RWPE1 (cell line): ENCODE measurements at regions not wholly inside any gene's neighbourhood (a gene's known extent, or its start where the extent isn't known, plus 50 kb on each side); places are given as distances from the start of the nearest gene placed in this dataset.

ENCODE experiments used
- CTCF ChIA-PET: fragments of 350-600 bp; sonication (Branson Sonifier 250); formaldehyde crosslinking; extraction: SDS; loops from one replicate; lab custom pipeline; 2021; lab: Yijun Ruan, JAX
- POLR2A ChIA-PET: fragments of 400-600 bp; formaldehyde crosslinking; extraction: SDS; loops from one replicate; lab custom pipeline; 2020; ENCODE audit warnings: antibody characterized with exemption; ENCODE audit not compliant: low non-redundant PET; lab: Yijun Ruan, JAX
- DNase-seq: peaks from one replicate; pipeline ENCODE4 v3.0.0; 2012; ENCODE audit warnings: low spot score
- H3K27ac ChIP-seq: fragments of 450-650 bp; 2 replicates; pipeline ENCODE4 v1.5.1; 2017
- TF ChIP-seq, protein P1 (sequence below): fragments of 450-650 bp; conservative IDR thresholded peaks from 2 replicates; pipeline ENCODE4 v1.5.1; 2017; ENCODE audit warnings: low read depth, mild to moderate bottlenecking

DNA sequence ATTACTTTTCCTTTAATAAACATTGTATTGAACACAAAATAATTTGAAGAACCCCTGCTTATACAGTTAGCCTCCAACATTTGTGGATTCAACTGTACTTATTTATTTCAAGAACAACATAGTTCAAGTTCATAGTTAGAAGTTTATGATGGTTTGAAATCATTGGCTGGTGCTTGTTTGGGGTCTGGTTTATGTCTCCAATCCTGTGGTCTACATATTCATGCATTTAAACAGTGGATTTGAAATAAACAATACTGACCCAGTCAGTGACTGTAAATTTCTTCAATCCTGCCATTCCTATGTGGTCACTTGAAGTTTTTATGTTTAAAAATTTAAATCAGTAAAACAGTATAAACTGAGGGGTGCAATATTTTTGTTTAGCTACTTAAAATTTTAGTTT, 145.1 kb upstream of the TRPC7 start:
- POLR2A ChIA-PET, result no interaction called here
- TF ChIP-seq, protein P1, sequence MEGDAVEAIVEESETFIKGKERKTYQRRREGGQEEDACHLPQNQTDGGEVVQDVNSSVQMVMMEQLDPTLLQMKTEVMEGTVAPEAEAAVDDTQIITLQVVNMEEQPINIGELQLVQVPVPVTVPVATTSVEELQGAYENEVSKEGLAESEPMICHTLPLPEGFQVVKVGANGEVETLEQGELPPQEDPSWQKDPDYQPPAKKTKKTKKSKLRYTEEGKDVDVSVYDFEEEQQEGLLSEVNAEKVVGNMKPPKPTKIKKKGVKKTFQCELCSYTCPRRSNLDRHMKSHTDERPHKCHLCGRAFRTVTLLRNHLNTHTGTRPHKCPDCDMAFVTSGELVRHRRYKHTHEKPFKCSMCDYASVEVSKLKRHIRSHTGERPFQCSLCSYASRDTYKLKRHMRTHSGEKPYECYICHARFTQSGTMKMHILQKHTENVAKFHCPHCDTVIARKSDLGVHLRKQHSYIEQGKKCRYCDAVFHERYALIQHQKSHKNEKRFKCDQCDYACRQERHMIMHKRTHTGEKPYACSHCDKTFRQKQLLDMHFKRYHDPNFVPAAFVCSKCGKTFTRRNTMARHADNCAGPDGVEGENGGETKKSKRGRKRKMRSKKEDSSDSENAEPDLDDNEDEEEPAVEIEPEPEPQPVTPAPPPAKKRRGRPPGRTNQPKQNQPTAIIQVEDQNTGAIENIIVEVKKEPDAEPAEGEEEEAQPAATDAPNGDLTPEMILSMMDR, result no peak
- CTCF ChIA-PET, result no interaction called here
- no peak for DNase-seq
- no peak overlapping the region for H3K27ac ChIP-seq

DNA sequence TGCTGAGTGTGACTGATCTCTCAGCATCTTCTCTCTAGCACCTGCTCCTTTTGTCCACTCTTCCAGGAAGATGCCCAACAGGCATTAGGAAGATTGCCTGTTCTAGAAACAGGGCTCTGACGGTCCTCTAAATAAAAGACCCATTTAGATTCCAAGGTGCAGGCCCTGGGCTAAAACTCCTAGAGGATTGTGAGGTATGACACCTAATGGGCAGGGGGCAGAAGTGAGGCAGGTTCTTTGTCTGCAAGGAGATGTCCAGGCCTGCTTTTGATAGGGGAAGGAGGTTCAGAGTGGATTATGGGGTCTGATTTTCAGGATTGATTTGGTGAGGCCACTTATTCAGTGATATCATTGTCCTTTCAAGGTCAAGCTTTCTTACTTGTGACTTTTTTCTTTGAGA, 140.8 kb upstream of the TRPC7 start:
- TF ChIP-seq, protein P1, result no peak
- CTCF ChIA-PET, result interaction anchor here (0.7 kb wide), 1 partner anchor 175 kb away, joined by 3 read pairs; no protein-coding TSS in a partner anchor
- DNase-seq, result no peak
- POLR2A ChIA-PET, result no interaction called here
- H3K27ac ChIP-seq, result no peak overlapping the region

DNA sequence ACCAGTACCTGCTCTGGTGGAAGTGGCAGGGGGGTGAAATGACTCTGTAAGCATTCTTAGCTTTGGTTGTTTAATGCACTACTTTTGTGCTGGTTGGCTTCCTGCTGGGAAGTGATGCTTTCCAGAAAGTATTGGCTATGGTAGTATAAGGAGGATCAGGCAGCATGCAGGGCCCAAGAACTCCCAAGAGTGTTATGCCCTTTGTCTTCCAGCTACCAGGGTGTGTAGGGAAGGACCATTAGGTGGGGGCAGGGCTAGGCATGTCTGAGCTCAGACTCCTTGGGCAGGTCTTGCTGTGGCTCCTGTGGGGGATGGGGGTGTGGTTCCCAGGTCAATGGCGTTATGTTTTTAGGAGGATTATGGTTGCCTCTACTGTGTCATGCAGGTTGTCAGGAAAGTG, 135.8 kb upstream of the TRPC7 start:
- no peak overlapping the region for H3K27ac ChIP-seq
- TF ChIP-seq, protein P1, result no peak
- DNase-seq, result no peak
- POLR2A ChIA-PET, result no interaction called here
- CTCF ChIA-PET, result no interaction called here

DNA sequence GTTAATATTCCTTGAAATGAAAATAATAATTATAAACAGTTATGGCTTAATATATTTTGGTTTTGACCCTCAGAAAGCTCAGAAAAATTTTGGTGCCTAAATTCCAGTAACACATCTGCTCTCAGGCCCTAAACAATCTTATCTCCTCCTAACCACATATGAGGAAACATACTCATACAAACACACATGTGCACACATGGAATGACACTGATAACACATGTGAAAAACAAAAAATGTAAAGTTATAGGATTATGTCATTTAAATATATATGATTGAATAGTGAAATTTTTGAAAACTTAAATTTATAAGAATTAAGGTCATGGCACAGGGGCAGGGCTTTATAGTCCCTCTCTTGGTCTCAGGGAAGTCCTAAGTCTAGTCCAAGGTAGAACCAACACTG, 127.2 kb upstream of the TRPC7 start:
- CTCF ChIA-PET, result interaction anchor here (0.6 kb wide), 1 partner anchor 1786 kb away, joined by 4 read pairs; no protein-coding TSS in a partner anchor
- TF ChIP-seq, protein P1, result no peak

DNA sequence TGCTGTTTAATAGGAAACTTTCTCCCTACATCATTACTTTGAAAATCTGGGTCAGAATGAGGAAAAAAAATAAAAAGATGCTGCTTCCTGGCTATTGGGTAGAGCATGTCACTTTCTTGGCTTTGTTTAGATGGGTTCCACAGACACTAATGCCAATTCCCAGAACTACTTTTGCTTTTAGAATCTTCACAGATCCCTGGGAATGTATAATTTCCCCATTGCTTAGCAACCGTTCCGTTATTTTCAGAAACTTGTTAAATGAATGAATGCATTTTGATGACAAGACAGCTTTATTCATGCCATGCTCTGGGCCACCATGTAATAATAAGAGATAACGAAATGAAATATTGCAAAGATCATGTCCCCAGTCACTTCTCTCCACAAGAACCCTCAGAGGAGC, 126.5 kb upstream of the TRPC7 start:
- H3K27ac ChIP-seq, result no peak overlapping the region
- ChIA-PET POLR2A (no interaction called here), CTCF (interaction anchor here (0.6 kb wide), 1 partner anchor 1785 kb away, joined by 4 read pairs; no protein-coding TSS in a partner anchor)
- no peak for DNase-seq
- TF ChIP-seq, protein P1, result no peak

More for the DNA sequence above, 127.2 kb upstream of the TRPC7 start:
- no peak for DNase-seq
- H3K27ac ChIP-seq, result no peak overlapping the region
- POLR2A ChIA-PET, result no interaction called here

DNA sequence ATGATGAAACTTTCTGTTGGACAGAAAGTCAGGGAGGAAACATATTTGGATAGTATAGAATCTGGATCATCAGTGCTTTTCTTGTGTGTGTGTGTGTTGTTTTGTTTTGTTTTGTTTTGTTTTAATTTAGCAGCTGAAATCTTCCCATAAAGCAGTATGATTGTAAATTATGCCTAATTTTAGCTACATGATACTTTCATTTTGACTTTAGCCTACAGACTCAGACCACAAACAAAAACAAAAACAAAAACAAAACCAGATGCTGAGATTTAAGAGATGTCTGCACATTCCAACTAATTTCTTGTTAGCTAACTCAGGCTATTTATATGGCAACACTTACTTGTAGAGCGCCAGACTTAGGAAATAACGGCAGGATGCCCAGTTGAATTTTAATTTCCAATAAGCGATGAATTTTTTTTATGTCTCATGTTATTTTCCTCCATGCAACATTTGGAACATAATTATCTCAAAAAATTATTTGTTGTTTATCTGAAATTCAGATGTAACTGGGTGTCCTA, 119.5 kb upstream of the TRPC7 start:
- TF ChIP-seq, protein P1, result no peak
- ChIA-PET CTCF (interaction anchor here (0.6 kb wide), 1 partner anchor 12 kb away, joined by 3 read pairs; no protein-coding TSS in a partner anchor), POLR2A (no interaction called here)
- H3K27ac ChIP-seq, result no peak overlapping the region
- DNase-seq, result no peak
